ENCODE measurements at regions not wholly inside any gene's neighbourhood (a gene's known extent, or its start where the extent isn't known, plus 50 kb on each side); places are given as distances from the start of the nearest gene placed in this dataset.

- no peak overlapping the region for H3K9ac ChIP-seq (ENCODE audit: extremely low read depth, insufficient read length, low read length)
- H2BK12ac ChIP-seq (ENCODE audit: insufficient read length, low read depth, low read length): no peak overlapping the region
- H2BK120ac ChIP-seq (ENCODE audit: low read depth, low read length, poor library complexity, severe bottlenecking): no peak overlapping the region
- Mint-ChIP-seq H3K4me1 (0 out of 4 replicates have a peak, but pooled peaks cover 0 to under 1% of the 10 kb centered on the region in 2 experiments), H3K36me3 (ENCODE audit: insufficient read depth in 1 of 3, low read depth in 3 of 3) (no peaks in the 10 kb centered on the region), H3K27me3 (ENCODE audit: low read depth) (no peaks in the 10 kb centered on the region), H3K27ac (no peak overlapping the region), H3K4me3 (no peak overlapping the region), H3K9me3 (no peaks in the 10 kb centered on the region; a peak in 1 of 5 replicates)
- no peak overlapping the region for H3K14ac ChIP-seq (ENCODE audit: insufficient read depth, low read length)
- no peaks in the 10 kb centered on the region for H4K20me1 ChIP-seq (ENCODE audit: control insufficient read depth, insufficient read depth, insufficient read length)
- H3K23ac ChIP-seq (ENCODE audit: insufficient read length, low read depth, low read length): no peak overlapping the region
- H2AFZ ChIP-seq (ENCODE audit: low read length): no peak overlapping the region
- H3K27ac ChIP-seq (ENCODE audit: insufficient read length, low read depth, low read length): no peak overlapping the region
- H3K9me3 ChIP-seq (ENCODE audit: control insufficient read depth, low read depth, low read length): no peaks in the 10 kb centered on the region
- H3K79me2 ChIP-seq (ENCODE audit: insufficient read depth, low read length): no peaks in the 10 kb centered on the region
- no peak overlapping the region for H3K4me2 ChIP-seq (ENCODE audit: insufficient read depth, insufficient read length, low read length)
- H4K8ac ChIP-seq (replicated peaks; ENCODE audit: insufficient read length, low read depth, low read length): no peak overlapping the region
- H2AK5ac ChIP-seq (ENCODE audit: insufficient read length, low read length): no peak overlapping the region
- no peak overlapping the region for H3K56ac ChIP-seq (ENCODE audit: insufficient read length, low read depth, low read length)
- TF ChIP-seq, protein P1, sequence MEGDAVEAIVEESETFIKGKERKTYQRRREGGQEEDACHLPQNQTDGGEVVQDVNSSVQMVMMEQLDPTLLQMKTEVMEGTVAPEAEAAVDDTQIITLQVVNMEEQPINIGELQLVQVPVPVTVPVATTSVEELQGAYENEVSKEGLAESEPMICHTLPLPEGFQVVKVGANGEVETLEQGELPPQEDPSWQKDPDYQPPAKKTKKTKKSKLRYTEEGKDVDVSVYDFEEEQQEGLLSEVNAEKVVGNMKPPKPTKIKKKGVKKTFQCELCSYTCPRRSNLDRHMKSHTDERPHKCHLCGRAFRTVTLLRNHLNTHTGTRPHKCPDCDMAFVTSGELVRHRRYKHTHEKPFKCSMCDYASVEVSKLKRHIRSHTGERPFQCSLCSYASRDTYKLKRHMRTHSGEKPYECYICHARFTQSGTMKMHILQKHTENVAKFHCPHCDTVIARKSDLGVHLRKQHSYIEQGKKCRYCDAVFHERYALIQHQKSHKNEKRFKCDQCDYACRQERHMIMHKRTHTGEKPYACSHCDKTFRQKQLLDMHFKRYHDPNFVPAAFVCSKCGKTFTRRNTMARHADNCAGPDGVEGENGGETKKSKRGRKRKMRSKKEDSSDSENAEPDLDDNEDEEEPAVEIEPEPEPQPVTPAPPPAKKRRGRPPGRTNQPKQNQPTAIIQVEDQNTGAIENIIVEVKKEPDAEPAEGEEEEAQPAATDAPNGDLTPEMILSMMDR (conservative IDR thresholded peaks at IDR 0.05): peak; percentile 74
- no peak overlapping the region for H2BK15ac ChIP-seq (ENCODE audit: low read depth, low read length)
- no peaks in the 10 kb centered on the region for H3K27me3 ChIP-seq (ENCODE audit: insufficient read depth, low read length)
- H3K79me1 ChIP-seq (ENCODE audit: insufficient read depth, low read depth, low read length, poor library complexity, severe bottlenecking): no peaks in the 10 kb centered on the region
- no peaks in the 10 kb centered on the region for H3K23me2 ChIP-seq (ENCODE audit: insufficient read length, low read depth, low read length, poor library complexity, severe bottlenecking)
- WGBS (ENCODE audit: extremely low coverage, insufficient read length, low lambda C conversion rate): no CpG with 5 or more reads among the region's 8 CpGs
- H3K4ac ChIP-seq (ENCODE audit: low read depth, low read length): no peak overlapping the region
- H4K5ac ChIP-seq (ENCODE audit: insufficient read length, low read depth, low read length): no peak overlapping the region
- no peak overlapping the region for H4K91ac ChIP-seq (ENCODE audit: insufficient read length, low read depth, low read length)
- no peak overlapping the region for H2BK20ac ChIP-seq (ENCODE audit: low read depth, low read length, poor library complexity, severe bottlenecking)
- no peak overlapping the region for H3T11ph ChIP-seq (ENCODE audit: low read length)
- no peaks in the 10 kb centered on the region for H3K4me1 ChIP-seq (ENCODE audit: insufficient read depth, low read length)
- H2BK5ac ChIP-seq (ENCODE audit: insufficient read length, low read length): no peak overlapping the region
- peak; percentile 74 for DNase-seq
- no peak overlapping the region for H3K18ac ChIP-seq (ENCODE audit: insufficient read length, low read depth, low read length)
Measured at GRCh38 chr1:222387007-222387814, 160.7 kb downstream of the HHIPL2 start.
